ENCODE measurements at regions not wholly inside any gene's neighbourhood (a gene's known extent, or its start where the extent isn't known, plus 50 kb on each side); places are given as distances from the start of the nearest gene placed in this dataset.

GRCh38 chrX:82466994-82467393 is 1041.1 kb upstream of the POU3F4 start:
- intact Hi-C loops (cut with DNase I): no loop called here

More at GRCh38 chrX:82466994-82467393, 1041.1 kb upstream of the POU3F4 start:
- H3K36me3 ChIP-seq: no peaks in the 10 kb centered on the region
- 63% methylated on average over 2 of the region's 2 CpGs for WGBS (ENCODE audit: insufficient coverage, low coverage, low lambda C conversion rate, missing lambda C conversion rate)
- ATAC-seq: no peak
- H3K27me3 ChIP-seq: no peaks in the 10 kb centered on the region
- TF ChIP-seq, protein P1, sequence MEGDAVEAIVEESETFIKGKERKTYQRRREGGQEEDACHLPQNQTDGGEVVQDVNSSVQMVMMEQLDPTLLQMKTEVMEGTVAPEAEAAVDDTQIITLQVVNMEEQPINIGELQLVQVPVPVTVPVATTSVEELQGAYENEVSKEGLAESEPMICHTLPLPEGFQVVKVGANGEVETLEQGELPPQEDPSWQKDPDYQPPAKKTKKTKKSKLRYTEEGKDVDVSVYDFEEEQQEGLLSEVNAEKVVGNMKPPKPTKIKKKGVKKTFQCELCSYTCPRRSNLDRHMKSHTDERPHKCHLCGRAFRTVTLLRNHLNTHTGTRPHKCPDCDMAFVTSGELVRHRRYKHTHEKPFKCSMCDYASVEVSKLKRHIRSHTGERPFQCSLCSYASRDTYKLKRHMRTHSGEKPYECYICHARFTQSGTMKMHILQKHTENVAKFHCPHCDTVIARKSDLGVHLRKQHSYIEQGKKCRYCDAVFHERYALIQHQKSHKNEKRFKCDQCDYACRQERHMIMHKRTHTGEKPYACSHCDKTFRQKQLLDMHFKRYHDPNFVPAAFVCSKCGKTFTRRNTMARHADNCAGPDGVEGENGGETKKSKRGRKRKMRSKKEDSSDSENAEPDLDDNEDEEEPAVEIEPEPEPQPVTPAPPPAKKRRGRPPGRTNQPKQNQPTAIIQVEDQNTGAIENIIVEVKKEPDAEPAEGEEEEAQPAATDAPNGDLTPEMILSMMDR (IDR thresholded peaks at IDR 0.05): no peak
- no peak for TF ChIP-seq POLR2A (IDR thresholded peaks at IDR 0.05)
- H3K4me1 ChIP-seq: no peaks in the 10 kb centered on the region
- no peaks in the 10 kb centered on the region for H3K9me3 ChIP-seq
- H3K4me3 ChIP-seq: no peak overlapping the region
- DNase-seq: no peak
- H3K27ac ChIP-seq: no peak overlapping the region

Measured in right lobe of liver (tissue), 6 donors.